SU-DHL-6 (cell line): ENCODE measurements at regions not wholly inside any gene's neighbourhood (a gene's known extent, or its start where the extent isn't known, plus 50 kb on each side); places are given as distances from the start of the nearest gene placed in this dataset.

Experiments used
- H2AFZ ChIP-seq: fragments of 200-600 bp; sonication (generic); 2 replicates; pipeline ENCODE4 v1.6.1; 2014; ENCODE audit warnings: low read depth, mild to moderate bottlenecking, moderate library complexity, mixed read lengths, antibody characterized with exemption, low read length; ENCODE audit not compliant: severe bottlenecking
- H3F3A ChIP-seq: fragments of 200-600 bp; shearing (Covaris generic); 2 replicates; pipeline ENCODE4 v1.6.0; 2016; ENCODE audit warnings: antibody characterized with exemption, mild to moderate bottlenecking; ENCODE audit not compliant: insufficient read depth
- H3K27ac ChIP-seq: fragments of 200-600 bp; sonication (generic); 2 replicates; pipeline ENCODE4 v1.5.1; 2016; ENCODE audit warnings: low read depth, mild to moderate bottlenecking, low read length, moderate library complexity, mixed read lengths
- H3K27me3 ChIP-seq: fragments of 200-600 bp; sonication (generic), shearing (Covaris generic); 2 replicates; pipeline ENCODE4 v1.6.0; 2014; ENCODE audit warnings: mild to moderate bottlenecking, low read length
- H3K36me3 ChIP-seq: fragments of 200-600 bp; sonication (generic); 2 replicates; pipeline ENCODE4 v1.6.1; 2014; ENCODE audit warnings: mild to moderate bottlenecking, low read length, mixed read lengths
- H3K4me2 ChIP-seq: fragments of 300-600, 200-600 bp; shearing (Covaris generic), sonication (generic); 2 replicates; pipeline ENCODE4 v1.6.0; 2014; ENCODE audit warnings: low read length, low read depth, mild to moderate bottlenecking; ENCODE audit not compliant: poor library complexity, severe bottlenecking
- H3K4me3 ChIP-seq: fragments of 200-600 bp; sonication (generic); 2 replicates; pipeline ENCODE4 v1.5.1; 2014; ENCODE audit warnings: antibody characterized with exemption, low read length, mild to moderate bottlenecking, mixed read lengths; ENCODE audit not compliant: insufficient read depth, poor library complexity, severe bottlenecking
- H3K79me2 ChIP-seq: fragments of 200-600 bp; sonication (generic); 2 replicates; pipeline ENCODE4 v1.6.1; 2014; ENCODE audit warnings: mild to moderate bottlenecking, low read length, moderate library complexity; ENCODE audit not compliant: insufficient read depth
- H3K9ac ChIP-seq: fragments of 200-600 bp; sonication (generic); 2 replicates; pipeline ENCODE4 v1.7.0; 2014; ENCODE audit warnings: mild to moderate bottlenecking, low read length
- H3K9me2 ChIP-seq: fragments of 200-600 bp; sonication (generic); replicated peaks from 2 replicates; pipeline ENCODE4 v1.6.1; 2014; ENCODE audit warnings: low read length; ENCODE audit not compliant: insufficient read depth
- H3K9me3 ChIP-seq: fragments of 200-600 bp; sonication (generic); 2 replicates; pipeline ENCODE4 v1.6.1; 2014; ENCODE audit warnings: low read length, mixed read lengths; ENCODE audit not compliant: insufficient read depth
- H4K20me1 ChIP-seq: fragments of 200-600 bp; sonication (generic); 2 replicates; pipeline ENCODE4 v1.6.1; 2014; ENCODE audit warnings: low read depth, mild to moderate bottlenecking, antibody characterized with exemption, low read length, moderate library complexity, mixed read lengths
- CTCF ChIP-seq: fragments of 200-600 bp; sonication (generic); IDR thresholded peaks from one replicate; pipeline ENCODE4 v1.5.1; 2017; ENCODE audit warnings: antibody characterized with exemption, mild to moderate bottlenecking, low read length, moderate library complexity; ENCODE audit not compliant: insufficient read depth, poor library complexity, severe bottlenecking
- EZH2phosphoT487 ChIP-seq: fragments of 200-600 bp; sonication (generic), shearing (Covaris generic); conservative IDR thresholded peaks from 2 replicates; pipeline ENCODE4 v1.6.1; 2018; ENCODE audit warnings: mild to moderate bottlenecking, antibody characterized with exemption, low read length, moderate library complexity, mixed read lengths

GRCh38 chr4:180726611-180727010, 1516.6 kb upstream of the TENM3 start:
- no peaks in the 10 kb centered on the region for H3K27me3 ChIP-seq
- H3K79me2 ChIP-seq: no peaks in the 10 kb centered on the region
- no peak overlapping the region for H3K9ac ChIP-seq
- H4K20me1 ChIP-seq: no peaks in the 10 kb centered on the region
- H3K9me2 ChIP-seq: no peaks in the 10 kb centered on the region
- no peak overlapping the region for H3K4me2 ChIP-seq
- TF ChIP-seq EZH2phosphoT487: no peak
- no peak for TF ChIP-seq CTCF
- H3K36me3 ChIP-seq: no peaks in the 10 kb centered on the region
- H3K27ac ChIP-seq: no peak overlapping the region
- no peak overlapping the region for H2AFZ ChIP-seq
- no peak overlapping the region for H3K4me3 ChIP-seq
- no peaks in the 10 kb centered on the region for H3F3A ChIP-seq
- no peaks in the 10 kb centered on the region for H3K9me3 ChIP-seq

- Histone ChIP-seq H3K27me3 (no peaks in the 10 kb centered on the region), H3K4me3 (no peak overlapping the region), H3K36me3 (no peaks in the 10 kb centered on the region), H4K20me1 (no peaks in the 10 kb centered on the region), H3K9me2 (no peaks in the 10 kb centered on the region), H2AFZ (no peak overlapping the region), H3K27ac (no peak overlapping the region), H3K79me2 (no peaks in the 10 kb centered on the region), H3K9me3 (no peaks in the 10 kb centered on the region), H3K9ac (no peak overlapping the region), H3K4me2 (no peak overlapping the region), H3F3A (no peaks in the 10 kb centered on the region)
- TF ChIP-seq CTCF (no peak), EZH2phosphoT487 (no peak)
These were observed 1515.7 kb upstream of the TENM3 start for GRCh38 chr4:180727478-180727877.

DNA sequence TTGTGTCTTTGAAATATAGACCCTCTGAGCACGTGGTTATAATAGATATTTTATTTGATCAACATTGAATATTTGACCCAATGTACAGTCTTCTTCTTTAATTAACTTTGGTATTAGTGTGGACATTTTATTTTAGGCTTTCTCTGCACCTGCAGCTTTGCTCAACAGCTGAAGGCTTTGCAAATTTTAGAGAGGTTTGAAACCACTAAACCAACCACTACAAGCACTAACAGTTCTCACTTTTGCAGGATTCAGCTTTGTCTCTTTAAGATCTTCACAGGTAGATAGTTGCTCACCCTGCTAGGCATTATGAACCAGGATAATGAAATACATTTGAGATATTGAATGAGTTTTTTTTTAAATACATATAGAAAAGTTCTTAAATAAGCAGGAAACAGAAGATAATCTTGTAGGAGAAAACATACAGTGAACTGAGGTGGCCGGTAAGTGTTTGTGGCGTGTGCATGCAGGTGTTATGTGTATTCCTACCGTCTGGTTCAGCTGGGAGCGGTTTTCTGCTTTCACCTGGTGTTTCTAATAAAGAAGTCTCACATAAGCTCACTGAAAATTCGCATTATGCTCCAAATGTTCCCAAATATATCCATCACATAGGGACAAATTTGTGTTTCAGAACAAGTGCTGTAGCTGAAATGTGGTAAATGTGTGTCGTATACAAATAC, 1508.3 kb upstream of the TENM3 start:
- Histone ChIP-seq H4K20me1 (no peaks in the 10 kb centered on the region), H3F3A (no peaks in the 10 kb centered on the region), H3K27ac (peak overlapping the region; percentile 81), H3K9ac (no peak overlapping the region), H3K4me2 (peak overlapping the region; percentile 44), H3K9me2 (no peaks in the 10 kb centered on the region), H2AFZ (no peak overlapping the region), H3K9me3 (no peaks in the 10 kb centered on the region), H3K36me3 (no peaks in the 10 kb centered on the region), H3K79me2 (no peaks in the 10 kb centered on the region), H3K27me3 (no peaks in the 10 kb centered on the region), H3K4me3 (no peak overlapping the region)
- TF ChIP-seq CTCF (no peak), EZH2phosphoT487 (no peak)
